HG02571 (cell line): ENCODE measurements at regions not wholly inside any gene's neighbourhood (a gene's known extent, or its start where the extent isn't known, plus 50 kb on each side); places are given as distances from the start of the nearest gene placed in this dataset.
A peak's percentile ranks its signal among the peaks of the same experiment; 100 is the strongest.
"Not testable (repeated sequence)": the region's sequence is repeated elsewhere in the genome, so short reads cannot be mapped to it uniquely, and the experiment has no call there.

ENCODE experiments used
- ATAC-seq: cut with Tn5 transposase; IDR thresholded peaks from one replicate; pipeline ENCODE4 v1.9.1; 2021; ENCODE audit warnings: mild to moderate bottlenecking, moderate library complexity; ENCODE audit not compliant: unreplicated experiment

- no peak for ATAC-seq
Observed at GRCh38 chr13:110809871-110810486, 96.5 kb downstream of the ING1 start.

GRCh38 chr13:110811008-110811720, 97.7 kb downstream of the ING1 start:
- no peak for ATAC-seq

- ATAC-seq: no peak
Observed at GRCh38 chr13:110811771-110812120, 98.2 kb downstream of the ING1 start.

GRCh38 chr13:110812121-110812868, 98.8 kb downstream of the ING1 start:
- no peak for ATAC-seq

- no peak for ATAC-seq
Observed at GRCh38 chr13:110812869-110813645, 99.6 kb downstream of the ING1 start.

- ATAC-seq: no peak
Observed at GRCh38 chr13:110813646-110814624, 100.4 kb downstream of the ING1 start.

- no peak for ATAC-seq
Observed at GRCh38 chr13:110815471-110816204, 99.2 kb downstream of the ANKRD10 start.

- ATAC-seq: no peak
Observed at GRCh38 chr13:110816500-110816899, 98.4 kb downstream of the ANKRD10 start.

- ATAC-seq: no peak
Observed at GRCh38 chr13:110817143-110817542, 97.7 kb downstream of the ANKRD10 start.

GRCh38 chr13:110818747-110819146, 96.1 kb downstream of the ANKRD10 start:
- ATAC-seq: no peak

GRCh38 chr13:110819203-110820014, 95.5 kb downstream of the ANKRD10 start:
- ATAC-seq: peak; percentile 81

GRCh38 chr13:110820322-110820721, 94.5 kb downstream of the ANKRD10 start:
- no peak for ATAC-seq

GRCh38 chr13:110821837-110822668, 92.8 kb downstream of the ANKRD10 start:
- not testable (repeated sequence) for ATAC-seq

- no peak for ATAC-seq
Observed at GRCh38 chr13:110822669-110822945, 92.3 kb downstream of the ANKRD10 start.

- ATAC-seq: no peak
Observed at GRCh38 chr13:110824702-110825300, 90.1 kb downstream of the ANKRD10 start.

GRCh38 chr13:110825516-110825915, 89.4 kb downstream of the ANKRD10 start:
- ATAC-seq: no peak

- ATAC-seq: no peak
Observed at GRCh38 chr13:110826101-110826500, 88.8 kb downstream of the ANKRD10 start.
